ENCODE measurements at regions not wholly inside any gene's neighbourhood (a gene's known extent, or its start where the extent isn't known, plus 50 kb on each side); places are given as distances from the start of the nearest gene placed in this dataset.

- no peak overlapping the region for H3K4me3 ChIP-seq (ENCODE audit: low read depth, low read length)
- no peak for TF ChIP-seq MAX (IDR thresholded peaks at IDR 0.05; ENCODE audit: low read depth, low read length)
- TF ChIP-seq MYC (IDR thresholded peaks at IDR 0.05; ENCODE audit: low read depth, low read length): no peak
- TF ChIP-seq CTCF (IDR thresholded peaks at IDR 0.05; ENCODE audit: low read depth, low read length): no peak
- TF ChIP-seq POLR2A (IDR thresholded peaks at IDR 0.05; ENCODE audit: extremely low read depth, insufficient read length): no peak
- DNase-seq (ENCODE audit: low read depth): peak; percentile 39
These were observed 217.9 kb upstream of the KLF4 start for GRCh38 chr9:107707428-107707837.

GRCh38 chr9:107706701-107707427, 217.3 kb upstream of the KLF4 start:
- no peak for DNase-seq (ENCODE audit: low read depth)
- no peak for TF ChIP-seq MYC (IDR thresholded peaks at IDR 0.05; ENCODE audit: low read depth, low read length)
- TF ChIP-seq MAX (IDR thresholded peaks at IDR 0.05; ENCODE audit: low read depth, low read length): no peak
- no peak for TF ChIP-seq POLR2A (IDR thresholded peaks at IDR 0.05; ENCODE audit: extremely low read depth, insufficient read length)
- no peak overlapping the region for H3K4me3 ChIP-seq (ENCODE audit: low read depth, low read length)

- no peak for DNase-seq (ENCODE audit: low read depth)
- H3K4me3 ChIP-seq (ENCODE audit: low read depth, low read length): no peak overlapping the region
- no peak for TF ChIP-seq MAX (IDR thresholded peaks at IDR 0.05; ENCODE audit: low read depth, low read length)
- TF ChIP-seq MYC (IDR thresholded peaks at IDR 0.05; ENCODE audit: low read depth, low read length): no peak
- no peak for TF ChIP-seq POLR2A (IDR thresholded peaks at IDR 0.05; ENCODE audit: extremely low read depth, insufficient read length)
These were observed 216.0 kb upstream of the KLF4 start for GRCh38 chr9:107705521-107705920.

GRCh38 chr9:107704774-107705173, 215.2 kb upstream of the KLF4 start:
- DNase-seq (ENCODE audit: low read depth): no peak
- TF ChIP-seq MAX (IDR thresholded peaks at IDR 0.05; ENCODE audit: low read depth, low read length) (no peak), MYC (IDR thresholded peaks at IDR 0.05; ENCODE audit: low read depth, low read length) (no peak), POLR2A (IDR thresholded peaks at IDR 0.05; ENCODE audit: extremely low read depth, insufficient read length) (no peak), CTCF (IDR thresholded peaks at IDR 0.05; ENCODE audit: low read depth, low read length) (no peak)
- H3K4me3 ChIP-seq (ENCODE audit: low read depth, low read length): no peak overlapping the region

GRCh38 chr9:107703651-107704050, 214.1 kb upstream of the KLF4 start:
- TF ChIP-seq MAX (IDR thresholded peaks at IDR 0.05; ENCODE audit: low read depth, low read length) (no peak), CTCF (IDR thresholded peaks at IDR 0.05; ENCODE audit: low read depth, low read length) (no peak), MYC (IDR thresholded peaks at IDR 0.05; ENCODE audit: low read depth, low read length) (no peak), POLR2A (IDR thresholded peaks at IDR 0.05; ENCODE audit: extremely low read depth, insufficient read length) (no peak)
- no peak overlapping the region for H3K4me3 ChIP-seq (ENCODE audit: low read depth, low read length)
- DNase-seq (ENCODE audit: low read depth): no peak

GRCh38 chr9:107700847-107701246, 211.3 kb upstream of the KLF4 start:
- H3K4me3 ChIP-seq (ENCODE audit: low read depth, low read length): no peak overlapping the region
- TF ChIP-seq MYC (IDR thresholded peaks at IDR 0.05; ENCODE audit: low read depth, low read length) (no peak), CTCF (IDR thresholded peaks at IDR 0.05; ENCODE audit: low read depth, low read length) (no peak), POLR2A (IDR thresholded peaks at IDR 0.05; ENCODE audit: extremely low read depth, insufficient read length) (no peak), MAX (IDR thresholded peaks at IDR 0.05; ENCODE audit: low read depth, low read length) (no peak)
- DNase-seq (ENCODE audit: low read depth): no peak
